ENCODE measurements at regions not wholly inside any gene's neighbourhood (a gene's known extent, or its start where the extent isn't known, plus 50 kb on each side); places are given as distances from the start of the nearest gene placed in this dataset.

GRCh38 chr5:85972539-85972938 lies 645.2 kb upstream of the COX7C start:
- TF ChIP-seq MAX (IDR thresholded peaks at IDR 0.05) (no peak), ZBTB33 (IDR thresholded peaks at IDR 0.05) (no peak), REST (IDR thresholded peaks at IDR 0.05) (no peak), CTCF (IDR thresholded peaks at IDR 0.05; ENCODE audit: low read depth, low read length, missing input control) (no peak), YY1 (IDR thresholded peaks at IDR 0.05) (no peak), ATF3 (IDR thresholded peaks at IDR 0.05) (no peak), HNF4A (conservative IDR thresholded peaks at IDR 0.05) (no peak), FOXA1 (IDR thresholded peaks at IDR 0.05) (no peak), TAF1 (conservative IDR thresholded peaks at IDR 0.05) (no peak)

All from liver (tissue), 3 donors.